Skeletal muscle satellite cell (primary cell): ENCODE measurements at regions not wholly inside any gene's neighbourhood (a gene's known extent, or its start where the extent isn't known, plus 50 kb on each side); places are given as distances from the start of the nearest gene placed in this dataset.
"Not testable (repeated sequence)": the region's sequence is repeated elsewhere in the genome, so short reads cannot be mapped to it uniquely, and the experiment has no call there.

Experiments used
- H3K27me3 ChIP-seq: 2 replicates; pipeline ENCODE4 v1.7.0; 2013; ENCODE audit warnings: low read length; ENCODE audit not compliant: control insufficient read depth, insufficient read depth
- H3K36me3 ChIP-seq: 2 replicates; pipeline ENCODE4 v1.7.0; 2013; ENCODE audit warnings: mild to moderate bottlenecking, control low read depth, low read length; ENCODE audit not compliant: insufficient read depth
- H3K4me1 ChIP-seq: 2 replicates; pipeline ENCODE4 v1.7.0; 2013; ENCODE audit warnings: low read length; ENCODE audit not compliant: control insufficient read depth, insufficient read depth
- H3K4me2 ChIP-seq: 2 replicates; pipeline ENCODE4 v1.7.0; 2013; ENCODE audit warnings: mild to moderate bottlenecking, low read length
- H3K4me3 ChIP-seq: 2 replicates; pipeline ENCODE4 v1.7.0; 2013; ENCODE audit warnings: low read length
- H3K9ac ChIP-seq: 2 replicates; pipeline ENCODE4 v1.7.0; 2013; ENCODE audit warnings: mild to moderate bottlenecking, low read depth, low read length, moderate library complexity
- H3K9me3 ChIP-seq: replicated peaks from 2 replicates; pipeline ENCODE4 v1.7.0; 2013; ENCODE audit warnings: mild to moderate bottlenecking, control low read depth, low read length

DNA sequence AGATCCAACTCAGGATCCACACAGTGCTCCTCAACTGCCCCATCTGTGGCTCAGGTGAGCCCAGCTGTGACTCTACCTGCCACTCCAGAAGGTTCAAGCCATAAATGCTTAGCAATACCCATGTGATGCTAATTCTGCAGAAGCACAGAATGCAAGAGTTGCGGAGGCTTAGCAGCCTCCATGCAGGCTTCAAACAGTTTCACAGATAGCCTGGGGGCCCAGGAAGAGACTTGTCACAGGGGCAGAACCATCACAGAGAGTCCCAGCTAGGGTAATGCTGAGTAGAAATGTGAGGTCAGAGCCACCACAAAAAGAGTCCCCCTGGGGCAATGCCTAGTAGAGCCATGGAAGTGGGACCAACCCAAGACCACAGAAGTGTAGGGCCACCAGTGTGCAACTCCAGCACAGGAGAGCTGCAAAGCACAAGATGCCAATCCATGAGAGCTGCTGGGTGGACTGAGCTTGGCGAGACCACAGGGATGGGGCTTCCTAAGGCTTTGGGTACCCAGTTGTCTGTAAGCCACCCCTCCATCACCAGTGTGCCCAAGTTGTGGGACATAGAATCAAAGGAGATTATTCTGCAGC lies 283.9 kb downstream of the UBE3D start:
- H3K9ac ChIP-seq = no peak overlapping the region
- no peaks in the 10 kb centered on the region for H3K36me3 ChIP-seq
- no peak overlapping the region for H3K4me2 ChIP-seq
- H3K4me3 ChIP-seq = no peak overlapping the region
- H3K9me3 ChIP-seq = no peaks in the 10 kb centered on the region
- H3K27me3 ChIP-seq = no peaks in the 10 kb centered on the region
- H3K4me1 ChIP-seq = no peaks in the 10 kb centered on the region

GRCh38 chr6:82783587-82784236 lies 281.9 kb downstream of the UBE3D start:
- no peaks in the 10 kb centered on the region for H3K36me3 ChIP-seq
- H3K27me3 ChIP-seq = no peaks in the 10 kb centered on the region
- no peak overlapping the region for H3K4me3 ChIP-seq
- H3K9me3 ChIP-seq = no peaks in the 10 kb centered on the region
- no peaks in the 10 kb centered on the region for H3K4me1 ChIP-seq
- H3K9ac ChIP-seq = no peak overlapping the region
- H3K4me2 ChIP-seq = no peak overlapping the region

- no peaks in the 10 kb centered on the region for H3K4me1 ChIP-seq
- H3K4me2 ChIP-seq = no peak overlapping the region
- H3K36me3 ChIP-seq = no peaks in the 10 kb centered on the region
- H3K9me3 ChIP-seq = no peaks in the 10 kb centered on the region
- H3K9ac ChIP-seq = no peak overlapping the region
- no peaks in the 10 kb centered on the region for H3K27me3 ChIP-seq
- H3K4me3 ChIP-seq = no peak overlapping the region
Observed at GRCh38 chr6:82785206-82785605, 280.4 kb downstream of the UBE3D start.

- no peak overlapping the region for H3K4me2 ChIP-seq
- no peaks in the 10 kb centered on the region for H3K9me3 ChIP-seq
- H3K27me3 ChIP-seq = no peaks in the 10 kb centered on the region
- H3K9ac ChIP-seq = no peak overlapping the region
- H3K36me3 ChIP-seq = no peaks in the 10 kb centered on the region
- H3K4me3 ChIP-seq = no peak overlapping the region
- no peaks in the 10 kb centered on the region for H3K4me1 ChIP-seq
Observed at GRCh38 chr6:82786248-82786647, 279.4 kb downstream of the UBE3D start.

- H3K4me1 ChIP-seq = no peaks in the 10 kb centered on the region
- H3K36me3 ChIP-seq = no peaks in the 10 kb centered on the region
- no peak overlapping the region for H3K4me3 ChIP-seq
- no peak overlapping the region for H3K4me2 ChIP-seq
- no peaks in the 10 kb centered on the region for H3K9me3 ChIP-seq
- peaks cover 3% of the 10 kb centered on the region for H3K27me3 ChIP-seq
- no peak overlapping the region for H3K9ac ChIP-seq
Observed at GRCh38 chr6:82795940-82796339, 269.7 kb downstream of the UBE3D start.

- Histone ChIP-seq H3K4me2 (no peak overlapping the region), H3K9ac (no peak overlapping the region), H3K9me3 (no peaks in the 10 kb centered on the region), H3K36me3 (no peaks in the 10 kb centered on the region), H3K4me1 (no peaks in the 10 kb centered on the region), H3K27me3 (no peaks in the 10 kb centered on the region), H3K4me3 (no peak overlapping the region)
Observed at GRCh38 chr6:82801083-82801482, 264.6 kb downstream of the UBE3D start.

- H3K9me3 ChIP-seq, H3K4me2 ChIP-seq, H3K27me3 ChIP-seq, H3K9ac ChIP-seq, H3K4me3 ChIP-seq, H3K36me3 ChIP-seq: not testable (repeated sequence)
- peaks cover 17% of the 10 kb centered on the region for H3K4me1 ChIP-seq
Observed at GRCh38 chr6:82816243-82816642, 249.4 kb downstream of the UBE3D start.

DNA sequence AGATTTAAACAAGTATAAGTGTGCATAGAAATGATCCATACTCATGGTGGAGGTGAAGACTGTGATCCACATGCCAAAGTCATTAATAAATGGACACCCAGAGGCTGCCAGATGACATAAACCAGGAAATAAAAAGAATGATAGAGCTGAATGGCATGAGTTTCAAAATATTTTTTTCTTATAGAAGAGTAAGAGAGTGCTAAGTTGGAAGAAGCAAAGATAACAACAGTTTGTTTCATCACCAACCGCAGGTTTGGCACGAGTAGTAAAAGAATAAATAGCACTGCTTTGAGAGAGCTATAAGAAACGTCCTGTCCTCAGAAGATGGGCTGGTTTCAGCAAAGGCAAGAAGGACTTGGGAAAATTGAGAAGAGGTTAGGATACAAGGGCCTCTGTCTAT lies 246.9 kb downstream of the UBE3D start:
- H3K27me3 ChIP-seq = no peaks in the 10 kb centered on the region
- H3K4me2 ChIP-seq = peak overlapping the region; percentile 61
- no peak overlapping the region for H3K9ac ChIP-seq
- no peaks in the 10 kb centered on the region for H3K9me3 ChIP-seq
- H3K4me3 ChIP-seq = no peak overlapping the region
- H3K36me3 ChIP-seq = no peaks in the 10 kb centered on the region
- H3K4me1 ChIP-seq = peaks cover 17% of the 10 kb centered on the region

DNA sequence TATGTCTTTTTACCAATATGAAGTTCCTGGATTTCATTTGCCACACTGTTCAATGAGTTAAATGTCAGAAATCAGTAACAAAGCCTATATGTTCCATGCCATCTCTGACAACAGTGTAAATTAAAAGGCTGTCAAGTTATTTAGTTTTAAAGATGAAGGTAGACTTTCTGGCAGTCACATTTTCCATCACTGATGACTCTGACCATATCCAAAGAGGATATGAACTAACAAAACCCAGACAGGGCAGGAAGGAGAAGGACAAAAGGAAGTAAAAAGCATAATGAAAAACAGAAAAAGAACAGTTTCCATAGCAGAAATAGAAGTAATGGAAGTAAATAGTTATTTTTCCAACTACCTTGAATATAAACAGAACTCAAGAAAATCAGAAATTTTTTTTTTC lies 242.3 kb downstream of the UBE3D start:
- no peak overlapping the region for H3K4me2 ChIP-seq
- H3K9ac ChIP-seq = no peak overlapping the region
- H3K9me3 ChIP-seq = no peaks in the 10 kb centered on the region
- no peaks in the 10 kb centered on the region for H3K27me3 ChIP-seq
- no peak overlapping the region for H3K4me3 ChIP-seq
- H3K4me1 ChIP-seq = peaks cover 11% of the 10 kb centered on the region
- no peaks in the 10 kb centered on the region for H3K36me3 ChIP-seq

GRCh38 chr6:82832811-82833210 lies 232.8 kb downstream of the UBE3D start:
- Histone ChIP-seq H3K4me1 (no peaks in the 10 kb centered on the region), H3K4me3 (no peak overlapping the region), H3K4me2 (no peak overlapping the region), H3K9ac (no peak overlapping the region), H3K27me3 (peaks cover 14% of the 10 kb centered on the region), H3K36me3 (no peaks in the 10 kb centered on the region), H3K9me3 (no peaks in the 10 kb centered on the region)

DNA sequence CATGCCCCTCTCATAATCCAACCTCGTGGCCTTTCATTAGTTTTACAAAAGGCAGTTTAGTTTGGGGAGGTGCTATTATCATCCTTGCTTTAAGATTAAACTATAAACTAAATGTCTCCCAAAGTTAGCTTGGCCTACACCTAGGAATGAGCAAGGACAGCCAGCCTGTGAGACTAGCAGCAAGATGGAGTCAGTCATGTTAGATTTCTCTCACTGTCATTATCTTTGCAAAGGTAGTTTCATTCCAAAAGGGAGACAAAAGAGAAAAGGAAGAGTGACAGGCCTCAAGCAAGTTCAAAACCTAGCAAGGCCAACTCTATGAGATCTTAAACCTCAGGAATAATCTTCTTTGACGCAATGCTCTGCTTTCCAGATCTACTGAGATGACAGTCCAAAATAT lies 232.2 kb downstream of the UBE3D start:
- H3K4me2 ChIP-seq = no peak overlapping the region
- no peak overlapping the region for H3K4me3 ChIP-seq
- no peaks in the 10 kb centered on the region for H3K4me1 ChIP-seq
- H3K36me3 ChIP-seq = no peaks in the 10 kb centered on the region
- H3K9me3 ChIP-seq = no peaks in the 10 kb centered on the region
- peaks cover 14% of the 10 kb centered on the region for H3K27me3 ChIP-seq
- no peak overlapping the region for H3K9ac ChIP-seq

GRCh38 chr6:82836022-82836575 lies 229.5 kb downstream of the UBE3D start:
- no peak overlapping the region for H3K9ac ChIP-seq
- no peak overlapping the region for H3K4me2 ChIP-seq
- H3K9me3 ChIP-seq = no peaks in the 10 kb centered on the region
- H3K4me3 ChIP-seq = no peak overlapping the region
- no peaks in the 10 kb centered on the region for H3K36me3 ChIP-seq
- H3K4me1 ChIP-seq = no peaks in the 10 kb centered on the region
- peaks cover 8% of the 10 kb centered on the region for H3K27me3 ChIP-seq
